HG02588 (cell line): ENCODE measurements at regions not wholly inside any gene's neighbourhood (a gene's known extent, or its start where the extent isn't known, plus 50 kb on each side); places are given as distances from the start of the nearest gene placed in this dataset.

ENCODE experiments used
- ATAC-seq: cut with Tn5 transposase; IDR thresholded peaks from one replicate; pipeline ENCODE4 v1.9.1; 2021; ENCODE audit warnings: mild to moderate bottlenecking, moderate library complexity; ENCODE audit not compliant: unreplicated experiment

DNA sequence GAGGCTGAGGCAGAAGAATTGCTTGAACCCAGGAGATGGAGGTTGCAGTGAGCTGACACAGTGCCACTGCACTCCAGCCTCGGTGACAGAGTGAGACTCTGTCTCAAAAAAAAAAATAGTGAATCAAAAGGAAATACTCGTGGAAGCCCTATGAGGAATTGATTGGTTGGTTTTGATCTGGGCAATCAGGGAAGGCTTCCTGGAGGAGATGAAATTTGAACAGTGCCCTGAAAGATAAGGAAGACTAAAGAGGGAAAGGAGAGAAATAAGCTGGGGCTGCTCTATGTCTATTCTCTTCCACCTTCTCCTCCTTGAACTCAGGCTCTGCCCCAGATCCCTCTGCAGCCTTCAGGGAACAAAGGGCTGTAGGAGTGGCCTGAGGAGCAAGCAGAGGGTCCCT lies 54.1 kb downstream of the IRF2BPL start:
- ATAC-seq = no peak

DNA sequence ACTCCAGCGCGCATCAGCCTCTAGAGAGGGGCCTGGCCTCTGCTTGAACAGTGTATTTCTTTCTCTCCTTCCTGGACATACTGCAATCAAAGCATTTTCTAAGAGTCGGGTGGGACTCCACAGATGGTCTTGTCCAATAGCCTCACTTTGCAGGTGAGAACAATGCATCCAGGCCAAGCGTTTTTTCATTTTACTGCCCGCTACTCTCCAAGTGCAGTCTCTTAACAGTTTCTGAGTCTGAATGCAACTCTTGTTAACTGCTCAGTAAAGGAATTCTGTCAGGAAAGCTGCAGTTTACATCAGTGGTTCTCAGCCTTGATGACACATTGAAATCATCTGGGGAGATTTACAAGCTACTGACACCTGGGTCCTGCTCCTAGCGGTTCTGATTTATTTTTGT lies 57.0 kb downstream of the IRF2BPL start:
- ATAC-seq = no peak

DNA sequence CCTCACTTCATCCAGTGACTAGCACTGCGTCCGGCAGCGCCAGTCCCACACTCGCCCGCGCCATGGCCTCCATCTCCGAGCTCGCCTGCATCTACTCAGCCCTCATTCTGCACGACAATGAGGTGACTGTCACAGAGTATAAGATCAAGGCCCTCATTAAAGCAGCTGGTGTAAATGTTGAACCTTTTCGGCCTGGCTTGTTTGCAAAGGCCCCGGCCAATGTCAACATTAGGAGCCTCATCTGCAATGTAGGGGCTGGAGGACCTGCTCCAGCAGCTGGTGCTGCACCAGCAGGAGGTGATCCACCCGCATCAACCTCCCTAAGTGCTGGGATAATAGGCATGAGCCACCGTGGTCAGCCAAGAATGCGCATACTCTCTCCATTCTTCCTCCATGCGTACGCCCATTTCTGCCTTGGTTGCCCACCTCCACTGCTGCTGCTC lies 59.9 kb downstream of the IRF2BPL start:
- no peak for ATAC-seq

DNA sequence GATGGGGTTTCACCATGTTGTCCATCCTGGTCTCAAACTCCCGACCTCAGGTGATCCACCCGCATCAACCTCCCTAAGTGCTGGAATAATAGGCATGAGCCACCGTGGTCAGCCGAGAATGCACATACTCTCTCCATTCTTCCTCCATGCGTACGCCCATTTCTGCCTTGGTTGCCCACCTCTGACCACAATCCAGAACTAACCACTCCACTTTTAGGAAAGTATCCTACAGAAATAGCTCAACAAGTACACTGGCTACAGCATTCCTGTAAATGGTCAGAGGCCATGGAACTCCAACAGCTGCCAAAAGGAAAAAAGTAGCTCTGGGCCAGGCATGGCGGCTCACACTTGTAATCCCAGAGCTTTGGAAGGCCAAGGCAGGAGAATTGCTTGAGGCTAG lies 60.7 kb downstream of the IRF2BPL start:
- ATAC-seq = no peak

DNA sequence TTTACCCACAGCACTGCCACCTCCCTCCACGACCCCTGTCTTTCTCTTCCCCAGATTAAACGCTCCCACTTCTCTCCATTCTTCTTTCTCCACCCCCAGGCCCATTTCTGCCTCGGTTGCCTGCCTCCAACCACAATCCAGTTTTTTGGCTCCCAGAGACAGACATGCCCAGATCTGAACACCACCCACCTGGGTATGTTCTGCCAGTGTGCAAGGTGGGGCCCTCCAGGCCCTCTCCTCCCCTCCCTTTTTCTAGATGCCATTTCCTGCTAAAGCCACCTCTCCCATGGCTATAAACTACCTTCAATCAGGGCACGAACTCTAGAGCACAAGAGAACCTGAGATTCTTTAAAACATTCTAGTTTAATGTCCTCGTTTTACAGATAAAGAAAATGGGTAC lies 63.3 kb downstream of the IRF2BPL start:
- no peak for ATAC-seq

DNA sequence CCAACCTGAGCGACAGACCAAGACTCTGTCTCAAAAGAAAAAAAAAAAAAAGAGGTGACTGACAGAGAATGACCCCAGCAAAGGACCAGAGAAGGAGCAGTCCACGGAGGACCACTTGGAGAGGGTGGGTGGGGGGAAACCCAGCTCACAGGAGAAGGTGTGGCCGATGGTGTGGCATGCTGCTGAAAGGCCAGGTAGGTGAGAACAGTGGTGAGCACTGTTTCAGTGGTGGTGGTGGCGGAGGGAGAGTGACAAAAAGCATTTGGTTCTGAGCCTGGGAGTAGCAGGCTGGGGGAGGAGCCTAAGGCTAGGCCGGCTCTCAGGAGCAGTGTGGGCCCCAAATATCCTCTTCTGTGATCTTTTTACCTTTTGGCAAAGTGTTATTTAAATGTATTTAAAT lies 63.8 kb downstream of the IRF2BPL start:
- ATAC-seq = no peak

DNA sequence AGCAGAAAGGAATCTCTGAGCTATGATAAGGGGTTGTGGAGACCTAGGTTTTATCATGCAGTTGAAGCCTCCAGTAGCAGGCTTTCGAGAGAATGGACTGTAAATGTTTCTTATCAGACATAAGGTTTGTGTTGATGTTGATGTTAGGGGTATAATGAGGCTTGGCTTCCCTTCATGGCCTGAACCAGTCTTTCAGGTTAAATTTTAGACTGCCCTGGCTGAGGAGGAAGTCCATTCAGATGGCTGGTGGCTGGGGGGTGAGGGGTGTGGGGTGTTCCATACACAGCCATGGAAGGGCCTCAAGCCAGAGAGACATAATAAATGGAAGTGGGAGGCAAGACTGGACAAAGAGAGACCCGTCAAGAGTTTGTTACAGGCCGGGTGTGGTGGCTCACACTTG lies 65.1 kb downstream of the IRF2BPL start:
- ATAC-seq = no peak

DNA sequence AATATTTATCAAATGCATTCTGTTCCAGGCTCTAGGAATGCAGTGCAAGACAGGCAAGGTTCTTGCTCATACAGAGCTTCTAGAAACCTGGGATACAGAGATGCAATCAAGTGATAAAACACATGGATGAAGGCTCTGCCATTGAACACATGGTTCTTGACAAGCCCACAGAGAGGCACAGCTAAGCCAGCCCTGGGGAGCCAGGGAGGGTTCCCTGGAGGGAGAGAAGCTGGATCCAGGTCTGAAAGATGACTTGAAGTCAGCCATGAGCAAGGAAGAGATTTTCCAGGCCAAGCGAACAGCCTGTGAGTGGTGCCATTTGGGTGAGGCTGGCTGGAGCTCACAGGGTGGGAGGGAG lies 66.2 kb downstream of the IRF2BPL start:
- ATAC-seq = no peak

DNA sequence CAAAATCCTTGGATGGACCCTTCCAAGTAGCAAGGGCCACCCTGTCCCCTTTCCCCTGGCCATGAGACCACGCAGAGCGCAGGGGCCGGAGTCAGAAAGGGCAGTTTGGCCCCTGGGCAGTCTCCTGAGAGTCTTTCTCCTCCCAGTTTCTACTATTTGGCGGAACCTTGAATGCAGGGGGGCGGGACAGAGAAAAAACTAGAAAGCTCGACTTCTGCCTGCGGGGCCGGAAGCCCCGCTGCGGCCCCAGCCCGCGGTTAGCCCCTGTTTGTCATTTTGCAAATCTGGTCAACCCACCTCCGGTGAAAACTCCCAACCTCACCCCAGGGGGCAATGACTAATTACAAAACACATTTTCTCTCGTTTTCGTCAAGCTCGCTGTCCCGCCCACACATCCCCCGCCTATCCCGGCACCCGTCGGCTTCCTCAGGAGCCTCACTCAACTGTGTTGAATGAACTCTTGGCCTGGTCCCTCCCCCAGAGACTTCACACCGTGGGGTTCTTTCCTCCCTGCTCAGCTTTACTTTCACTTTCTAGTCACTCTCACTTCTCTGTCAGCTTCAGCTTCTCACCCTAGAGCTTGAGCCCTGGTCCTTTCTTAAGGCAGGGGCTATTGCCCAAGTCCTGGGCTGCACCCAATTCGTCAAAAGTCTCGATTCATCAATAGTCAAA lies 66.7 kb downstream of the IRF2BPL start:
- peak; percentile 71 for ATAC-seq

DNA sequence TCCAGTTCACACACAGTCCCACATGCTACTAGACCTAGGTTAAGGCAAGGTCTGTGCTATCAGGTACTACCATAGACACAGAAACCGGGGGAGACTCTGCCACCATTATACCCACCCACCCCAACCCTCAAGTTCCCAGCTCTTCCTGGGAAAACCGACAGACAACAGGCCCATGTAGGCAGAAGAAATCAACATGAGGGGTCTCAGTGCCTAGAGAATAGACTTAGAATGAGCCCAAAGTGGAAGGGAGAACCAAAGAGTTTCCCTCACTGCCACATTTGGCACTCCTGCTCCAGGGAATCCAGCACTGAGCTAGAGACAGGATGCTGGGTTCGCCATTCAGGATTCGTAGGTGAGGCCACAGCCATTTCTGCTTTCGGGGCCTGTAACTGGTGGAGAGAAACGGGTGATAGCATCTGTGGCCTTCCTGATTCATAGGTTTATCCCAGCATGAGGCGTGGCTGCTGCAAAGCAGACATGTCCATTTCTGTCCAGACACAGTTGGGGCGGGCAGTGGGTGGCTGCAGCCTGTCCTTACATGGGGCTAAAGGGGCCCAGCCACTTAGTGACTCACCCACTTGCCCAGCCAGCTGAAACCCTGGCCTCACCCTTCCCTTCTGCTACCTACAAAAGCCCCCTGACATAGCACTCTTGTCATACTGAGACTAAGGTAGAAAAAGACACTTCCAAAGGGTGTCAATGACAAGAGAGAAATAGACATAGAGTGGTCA lies 69.4 kb downstream of the IRF2BPL start:
- peak; percentile 28 for ATAC-seq

DNA sequence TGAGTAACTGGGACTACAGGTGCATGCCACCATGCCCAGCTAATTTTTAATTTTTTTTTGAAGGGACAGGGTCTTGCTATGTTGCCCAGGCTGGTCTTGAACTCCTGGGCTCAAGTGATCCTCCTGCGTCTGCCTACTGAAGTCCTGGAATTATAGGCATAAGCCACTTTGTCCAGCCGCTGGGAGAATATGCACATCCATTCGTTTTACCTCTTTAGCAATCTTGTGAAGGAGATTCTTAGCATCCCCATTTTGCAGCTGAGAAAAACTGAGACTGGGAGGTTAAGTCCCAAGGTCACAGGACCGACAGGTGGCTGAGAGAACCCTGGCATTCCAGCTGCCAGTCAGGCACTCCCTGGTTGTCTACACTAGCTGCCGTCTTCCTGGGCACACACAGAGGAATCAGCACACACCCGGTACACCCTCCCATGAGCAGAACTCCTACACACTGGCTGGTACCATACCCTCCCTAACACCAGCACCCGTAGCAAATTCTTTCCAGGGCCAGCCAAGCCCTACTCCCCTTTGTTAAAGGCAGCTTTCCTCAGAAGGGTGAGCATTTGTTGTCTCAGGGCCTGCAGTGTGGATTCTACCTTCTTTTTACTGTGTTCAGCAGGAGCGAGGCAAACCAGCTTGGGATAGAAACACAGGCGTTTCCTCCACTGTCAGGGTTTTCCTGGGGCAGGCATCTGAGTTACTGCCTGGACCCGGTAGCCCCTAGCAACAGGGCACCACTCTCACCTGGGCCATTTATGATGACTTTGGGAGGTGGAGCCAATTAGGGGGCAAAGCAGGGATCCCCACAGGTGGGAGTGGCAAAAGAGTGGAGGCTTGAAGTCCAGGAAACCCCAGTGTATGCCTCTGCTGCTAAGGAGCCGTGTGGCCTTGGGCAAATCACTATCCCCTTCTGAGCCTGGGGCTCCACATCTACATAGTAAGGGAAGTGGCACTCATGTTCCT lies 70.2 kb downstream of the IRF2BPL start:
- no peak for ATAC-seq

DNA sequence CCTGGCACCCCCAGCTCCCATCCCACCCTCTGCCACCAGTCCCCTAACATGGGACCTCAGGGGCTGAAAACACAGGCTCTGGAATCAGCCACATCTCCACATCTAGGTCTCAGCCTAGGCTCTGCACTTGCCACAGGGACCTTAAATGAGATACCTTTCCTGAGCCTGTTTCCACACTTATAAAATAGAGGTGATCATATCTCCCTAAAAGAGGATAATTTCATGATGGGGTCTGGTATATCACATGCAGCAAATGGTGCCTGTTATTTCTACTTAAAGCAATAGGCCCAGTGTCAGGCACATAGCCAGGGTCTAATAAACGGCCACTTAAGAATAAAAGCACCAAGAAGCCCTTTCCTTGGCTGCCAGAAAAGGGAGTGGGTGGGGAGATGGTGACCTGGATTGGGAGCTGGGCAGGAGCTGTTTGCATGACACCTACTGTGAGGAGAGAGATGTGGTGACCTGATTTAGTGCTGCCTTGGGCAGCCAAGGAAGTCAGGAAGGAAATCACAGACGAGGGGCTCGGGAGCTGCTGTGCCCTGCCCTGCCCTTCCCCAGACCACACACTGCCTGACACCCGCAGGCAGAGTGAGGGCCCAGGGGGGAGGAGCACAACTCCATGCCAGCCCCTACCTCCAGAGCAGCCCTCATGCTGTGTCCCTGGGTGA lies 71.2 kb downstream of the IRF2BPL start:
- no peak for ATAC-seq

DNA sequence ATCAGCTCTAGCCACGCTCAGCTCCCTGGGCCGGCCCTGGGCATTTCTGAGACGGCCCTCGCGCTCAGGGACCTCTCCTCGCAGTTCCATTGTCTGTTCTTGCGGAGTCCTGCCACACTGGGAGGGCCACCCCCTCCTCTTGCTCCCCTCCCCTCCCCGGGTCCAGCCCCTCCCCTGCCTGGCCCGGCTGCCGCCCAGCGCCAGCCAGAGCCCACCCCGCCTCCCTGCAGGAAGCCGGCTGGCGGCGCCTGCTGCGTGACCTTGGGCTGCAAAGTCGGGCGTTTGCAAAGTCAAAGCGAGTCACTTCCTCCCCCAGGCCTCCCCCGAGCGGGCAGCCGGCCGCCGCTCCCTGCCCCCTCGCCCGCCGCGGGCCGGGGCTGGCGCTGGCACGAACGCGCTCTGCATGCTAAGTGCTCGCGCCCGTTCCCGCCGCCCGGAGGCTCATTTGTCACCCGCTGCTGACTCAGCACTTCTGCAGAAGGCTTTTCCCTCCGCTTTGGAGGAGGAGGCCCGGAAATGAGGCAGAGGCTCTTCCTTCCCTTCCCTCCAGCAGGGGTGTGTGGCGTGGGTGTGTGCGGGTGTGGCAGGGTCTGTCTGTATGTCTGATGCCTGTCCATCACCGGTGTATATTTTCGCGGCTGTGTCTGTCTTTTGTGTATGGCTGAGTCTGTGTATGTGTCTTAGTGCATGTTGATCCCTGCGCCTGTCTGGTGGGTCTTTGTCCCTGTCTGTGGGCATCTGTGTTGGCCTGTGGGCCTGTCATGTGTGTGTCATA lies 72.0 kb downstream of the IRF2BPL start:
- ATAC-seq = peak; percentile 35

DNA sequence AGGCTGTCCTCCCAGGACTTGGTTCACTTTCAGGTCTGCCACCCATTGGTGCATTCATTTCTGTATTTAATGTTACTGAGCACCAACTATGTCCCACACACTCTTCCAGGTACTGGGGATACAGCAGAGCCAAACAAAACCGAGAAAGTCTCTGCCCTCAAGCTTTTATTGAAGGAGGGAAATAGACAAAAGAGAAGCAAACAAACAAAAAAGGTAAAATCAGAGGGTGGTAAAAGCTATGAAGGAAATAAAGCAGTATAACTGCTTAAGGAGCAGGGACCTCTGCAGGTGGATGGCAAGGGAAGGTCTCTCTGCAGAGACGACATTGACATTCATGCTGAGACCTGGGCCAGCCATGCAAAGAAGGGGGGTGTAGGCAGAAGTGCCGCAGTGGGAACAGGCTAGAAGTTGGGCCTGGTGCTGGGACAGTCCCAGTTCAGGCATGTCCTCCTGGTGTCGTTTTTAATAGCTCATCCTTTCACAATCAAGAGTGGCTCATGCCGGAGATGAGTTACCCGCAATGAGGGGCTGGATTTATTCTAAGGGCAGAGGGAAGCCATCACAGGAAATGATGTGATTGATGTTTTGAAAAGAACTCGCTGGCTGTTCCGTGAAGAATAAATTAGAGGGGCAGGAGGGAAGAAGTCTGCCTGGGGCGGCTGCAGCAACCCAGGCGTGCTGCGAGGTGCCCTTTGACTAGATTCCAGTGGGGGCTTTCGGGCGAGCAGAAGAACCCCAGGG lies 72.8 kb downstream of the IRF2BPL start:
- ATAC-seq = peak; percentile 21

DNA sequence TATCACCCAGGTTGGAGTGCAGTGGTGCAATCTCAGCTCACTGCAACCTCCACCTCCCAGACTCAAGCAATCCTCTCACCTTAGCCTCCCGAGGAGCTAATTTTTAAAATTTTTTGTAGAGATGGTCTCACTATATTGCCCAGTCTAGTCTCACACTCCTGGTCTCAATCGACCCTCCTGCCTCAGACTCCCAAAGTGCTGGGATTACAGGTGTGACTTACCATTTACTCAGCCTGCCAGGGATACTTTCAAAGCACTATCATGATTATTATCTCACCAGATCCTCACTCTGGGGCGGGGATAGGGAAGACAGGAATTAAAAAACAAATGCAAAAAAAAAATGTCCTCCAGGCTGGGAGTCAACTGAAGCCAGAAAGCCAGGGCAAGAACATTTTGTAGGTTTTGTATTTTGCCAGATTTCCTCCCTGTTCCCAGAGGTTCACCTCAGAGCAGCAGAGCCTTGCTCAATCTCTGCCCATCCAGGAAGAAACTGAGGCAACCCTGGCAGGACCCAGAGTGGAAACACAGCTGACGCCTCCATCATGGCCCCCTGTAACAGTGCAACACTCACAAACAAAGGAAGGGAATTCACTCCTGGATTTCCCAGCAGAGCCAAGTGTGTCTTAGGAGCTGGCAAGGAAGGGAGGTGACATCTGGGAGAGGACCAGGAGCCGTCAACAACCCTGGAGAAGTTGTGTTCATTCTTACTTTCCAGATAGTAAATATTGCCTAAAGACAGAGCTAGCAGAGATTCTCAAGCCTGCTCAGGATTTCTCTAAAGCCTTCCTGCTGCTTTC lies 73.9 kb downstream of the IRF2BPL start:
- no peak for ATAC-seq

DNA sequence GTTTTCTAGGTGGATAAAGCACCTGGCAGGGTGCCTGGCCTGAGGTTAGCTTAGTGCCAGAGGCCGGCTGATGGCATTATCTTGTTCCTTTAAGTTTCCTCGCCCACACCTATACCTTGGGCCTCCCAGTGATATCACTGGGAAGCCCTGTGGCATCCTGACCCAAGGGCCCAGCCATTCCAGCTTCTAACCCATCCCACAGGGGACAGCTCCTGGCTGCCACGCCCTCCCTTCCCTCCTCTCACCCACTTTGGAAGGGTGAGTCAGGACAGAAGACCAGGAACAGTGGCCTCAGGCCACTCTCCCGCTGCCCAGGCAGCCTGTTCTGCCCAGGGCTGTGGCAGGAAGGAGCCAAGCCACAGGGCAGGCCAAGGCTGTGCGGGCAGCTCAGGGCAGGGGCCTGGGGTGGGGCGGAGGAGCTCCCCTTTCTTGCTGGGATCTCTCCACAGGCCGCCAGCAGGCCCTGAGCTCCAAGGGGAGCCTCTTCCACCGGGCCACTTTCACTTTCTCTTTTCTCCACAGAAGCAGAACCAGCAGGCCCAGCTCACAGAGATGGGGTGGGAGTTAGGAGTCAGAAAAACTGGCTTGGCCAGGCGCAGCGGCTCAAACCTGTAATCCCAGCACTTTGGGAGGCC lies 75.1 kb downstream of the IRF2BPL start:
- no peak for ATAC-seq

DNA sequence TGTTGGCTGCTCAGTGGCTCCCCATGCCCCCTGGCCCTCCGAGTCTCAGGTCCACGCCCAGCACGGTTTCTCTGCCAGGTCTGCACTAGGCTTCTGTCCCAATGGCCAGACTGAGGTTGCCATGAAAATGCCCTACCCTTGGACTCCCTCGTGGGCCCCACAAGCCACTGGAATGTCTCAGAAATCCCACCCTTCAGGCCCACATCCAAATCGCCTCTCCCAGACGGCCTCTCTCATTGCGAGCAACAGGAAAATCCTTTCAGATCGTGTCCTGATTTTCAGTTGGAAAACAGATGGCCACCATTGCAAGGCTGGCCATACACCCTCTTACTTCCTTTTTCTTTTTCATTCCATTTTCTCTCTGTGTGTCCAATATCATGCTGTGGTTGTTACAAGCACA lies 77.3 kb downstream of the IRF2BPL start:
- ATAC-seq = no peak
